ENCODE measurements at regions not wholly inside any gene's neighbourhood (a gene's known extent, or its start where the extent isn't known, plus 50 kb on each side); places are given as distances from the start of the nearest gene placed in this dataset.

- peak; percentile 51 for TF ChIP-seq CTCF (IDR thresholded peaks at IDR 0.05)
- Mint-ChIP-seq H3K4me1 (ENCODE audit: low read depth) (no peaks in the 10 kb centered on the region), H3K9me3 (ENCODE audit: low read depth) (no peaks in the 10 kb centered on the region), H3K27ac (ENCODE audit: unreplicated experiment) (no peak overlapping the region), H3K4me3 (ENCODE audit: unreplicated experiment) (no peak overlapping the region), H3K36me3 (ENCODE audit: low read depth) (no peaks in the 10 kb centered on the region), H3K27me3 (ENCODE audit: low read depth) (peaks cover 3% of the 10 kb centered on the region)
- no peak for DNase-seq (ENCODE audit: low spot score)
Observed at GRCh38 chr16:19980632-19981265, 92.9 kb downstream of the GPR139 start.

- H3K9me3 Mint-ChIP-seq (ENCODE audit: low read depth), result no peaks in the 10 kb centered on the region
- no peak for TF ChIP-seq CTCF (IDR thresholded peaks at IDR 0.05)
- H3K27me3 Mint-ChIP-seq (ENCODE audit: low read depth), result peaks cover 3% of the 10 kb centered on the region
- H3K27ac Mint-ChIP-seq (ENCODE audit: unreplicated experiment), result no peak overlapping the region
- H3K4me3 Mint-ChIP-seq (ENCODE audit: unreplicated experiment), result no peak overlapping the region
- no peaks in the 10 kb centered on the region for H3K4me1 Mint-ChIP-seq (ENCODE audit: low read depth)
- no peak for DNase-seq (ENCODE audit: low spot score)
- no peaks in the 10 kb centered on the region for H3K36me3 Mint-ChIP-seq (ENCODE audit: low read depth)
Observed at GRCh38 chr16:19979638-19980037, 94.1 kb downstream of the GPR139 start.

- TF ChIP-seq CTCF (IDR thresholded peaks at IDR 0.05), result no peak
- H3K4me3 Mint-ChIP-seq (ENCODE audit: unreplicated experiment), result no peak overlapping the region
- no peak overlapping the region for H3K27ac Mint-ChIP-seq (ENCODE audit: unreplicated experiment)
- no peaks in the 10 kb centered on the region for H3K36me3 Mint-ChIP-seq (ENCODE audit: low read depth)
- DNase-seq (ENCODE audit: low spot score), result no peak
- no peaks in the 10 kb centered on the region for H3K9me3 Mint-ChIP-seq (ENCODE audit: low read depth)
- H3K27me3 Mint-ChIP-seq (ENCODE audit: low read depth), result peaks cover 6% of the 10 kb centered on the region
- no peaks in the 10 kb centered on the region for H3K4me1 Mint-ChIP-seq (ENCODE audit: low read depth)
Observed at GRCh38 chr16:19974607-19975006, 90.0 kb upstream of the GPRC5B start.

DNA sequence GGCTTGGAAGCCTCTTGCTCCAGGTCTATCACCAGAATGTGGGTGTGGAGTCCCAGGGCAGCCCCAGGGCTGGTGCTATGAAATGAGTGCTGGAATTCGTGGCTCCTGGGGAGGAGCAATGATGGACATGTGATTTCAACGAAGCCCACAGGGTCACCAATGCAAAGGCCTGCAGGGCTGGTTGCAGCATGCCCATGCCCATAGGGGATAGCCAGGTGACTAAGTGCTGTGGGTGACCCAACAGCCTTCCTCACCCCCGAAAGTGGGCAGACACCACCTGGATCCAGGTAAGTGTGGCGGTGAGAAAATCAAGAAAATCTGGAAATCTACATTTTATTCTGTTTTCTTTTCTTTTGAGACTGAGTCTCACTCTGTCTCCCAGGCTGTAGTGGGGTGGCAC lies 87.5 kb upstream of the GPRC5B start:
- H3K9me3 Mint-ChIP-seq (ENCODE audit: low read depth), result no peaks in the 10 kb centered on the region
- no peaks in the 10 kb centered on the region for H3K36me3 Mint-ChIP-seq (ENCODE audit: low read depth)
- peaks cover 2% of the 10 kb centered on the region for H3K27me3 Mint-ChIP-seq (ENCODE audit: low read depth)
- no peak overlapping the region for H3K4me3 Mint-ChIP-seq (ENCODE audit: unreplicated experiment)
- no peaks in the 10 kb centered on the region for H3K4me1 Mint-ChIP-seq (ENCODE audit: low read depth)
- TF ChIP-seq CTCF (IDR thresholded peaks at IDR 0.05), result no peak
- no peak for DNase-seq (ENCODE audit: low spot score)
- H3K27ac Mint-ChIP-seq (ENCODE audit: unreplicated experiment), result no peak overlapping the region

DNA sequence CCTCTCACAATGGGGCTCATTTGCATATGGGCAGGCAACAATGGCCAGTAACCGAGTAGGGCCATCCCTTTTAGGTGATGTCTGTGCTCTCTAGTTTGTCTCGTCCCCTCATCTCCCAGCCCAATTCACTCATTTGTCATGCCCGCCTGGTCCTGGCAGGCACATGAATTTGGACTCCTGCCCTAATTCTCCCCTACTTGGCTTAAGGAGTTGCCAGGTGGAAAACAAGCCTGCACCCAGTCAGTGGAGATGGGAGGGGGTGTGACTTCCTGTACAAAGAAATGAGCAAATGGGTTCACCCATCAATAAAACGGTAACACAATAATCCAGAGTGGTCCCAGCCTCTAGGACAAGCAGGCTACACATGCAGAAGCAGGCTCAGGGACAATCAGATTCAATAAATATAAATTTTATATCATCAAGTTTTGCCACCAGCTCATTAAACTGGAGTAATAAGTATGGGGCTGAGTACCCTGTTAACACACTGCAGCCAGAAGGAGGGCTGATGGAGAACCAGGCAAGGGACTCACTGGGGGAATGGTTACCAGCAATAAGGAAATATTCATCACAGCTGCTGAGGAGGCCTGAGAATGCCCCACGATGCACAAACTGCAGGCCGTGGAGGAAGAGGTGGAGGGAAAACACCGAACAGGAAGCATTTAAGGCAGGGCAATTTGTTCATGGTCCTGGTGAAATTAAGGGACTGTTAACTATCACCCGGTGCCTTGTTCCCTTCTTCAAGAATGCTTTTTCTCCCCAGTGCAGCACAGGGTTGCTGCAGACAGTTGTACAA lies 84.4 kb upstream of the GPRC5B start:
- no peak for DNase-seq (ENCODE audit: low spot score)
- TF ChIP-seq CTCF (IDR thresholded peaks at IDR 0.05), result no peak
- Mint-ChIP-seq H3K4me1 (ENCODE audit: low read depth) (no peaks in the 10 kb centered on the region), H3K27ac (ENCODE audit: unreplicated experiment) (no peak overlapping the region), H3K27me3 (ENCODE audit: low read depth) (peaks cover 2% of the 10 kb centered on the region), H3K4me3 (ENCODE audit: unreplicated experiment) (no peak overlapping the region), H3K36me3 (ENCODE audit: low read depth) (no peaks in the 10 kb centered on the region), H3K9me3 (ENCODE audit: low read depth) (no peaks in the 10 kb centered on the region)

Data from chondrocyte (in vitro differentiated cells).